Activated CD4-positive, alpha-beta T cell treated with anti-CD3 and anti-CD28 coated beads for 4 hours (primary cell): ENCODE measurements at regions not wholly inside any gene's neighbourhood (a gene's known extent, or its start where the extent isn't known, plus 50 kb on each side); places are given as distances from the start of the nearest gene placed in this dataset.

Experiments
- DNase-seq, 2 donors: peaks; one replicate each; pipeline ENCODE4 v3.0.0-alpha.2; 2020

- DNase-seq = no peak
Observed at GRCh38 chr5:133704411-133704810, 92.1 kb upstream of the FSTL4 start.

GRCh38 chr5:133703935-133704334 is 91.6 kb upstream of the FSTL4 start:
- DNase-seq = no peak

GRCh38 chr5:133702791-133703770 is 90.7 kb upstream of the FSTL4 start:
- DNase-seq = no peak

- DNase-seq = no peak
Observed at GRCh38 chr5:133701871-133702270, 89.5 kb upstream of the FSTL4 start.

GRCh38 chr5:133700251-133700650 is 87.9 kb upstream of the FSTL4 start:
- DNase-seq = no peak

- no peak for DNase-seq
Observed at GRCh38 chr5:133698646-133699526, 86.5 kb upstream of the FSTL4 start.

GRCh38 chr5:133698259-133698554 is 85.9 kb upstream of the FSTL4 start:
- no peak for DNase-seq

- DNase-seq = no peak
Observed at GRCh38 chr5:133697536-133698258, 85.4 kb upstream of the FSTL4 start.

GRCh38 chr5:133696782-133697507 is 84.6 kb upstream of the FSTL4 start:
- DNase-seq = no peak

- no peak for DNase-seq
Observed at GRCh38 chr5:133696006-133696584, 83.8 kb upstream of the FSTL4 start.

- DNase-seq = no peak
Observed at GRCh38 chr5:133694181-133694831, 82.0 kb upstream of the FSTL4 start.

GRCh38 chr5:133691448-133691847 is 79.1 kb upstream of the FSTL4 start:
- no peak for DNase-seq

- DNase-seq = no peak
Observed at GRCh38 chr5:133690746-133691145, 78.4 kb upstream of the FSTL4 start.

- DNase-seq = no peak
Observed at GRCh38 chr5:133688391-133688790, 76.0 kb upstream of the FSTL4 start.

- no peak for DNase-seq
Observed at GRCh38 chr5:133687212-133688061, 75.1 kb upstream of the FSTL4 start.

GRCh38 chr5:133686566-133686965 is 74.2 kb upstream of the FSTL4 start:
- DNase-seq = no peak

GRCh38 chr5:133685402-133686018 is 73.2 kb upstream of the FSTL4 start:
- no peak for DNase-seq

- no peak for DNase-seq
Observed at GRCh38 chr5:133683646-133684596, 71.6 kb upstream of the FSTL4 start.

GRCh38 chr5:133682451-133682850 is 70.1 kb upstream of the FSTL4 start:
- DNase-seq = no peak
